PC-3 (cell line): ENCODE measurements at regions not wholly inside any gene's neighbourhood (a gene's known extent, or its start where the extent isn't known, plus 50 kb on each side); places are given as distances from the start of the nearest gene placed in this dataset.
A peak's percentile ranks its signal among the peaks of the same experiment; 100 is the strongest.

Experiments used
- ATAC-seq: fragments of 200-7000 bp; cut with Tn5 transposase; 2 replicates; pipeline ENCODE4 v1.9.1; 2020; ENCODE audit warnings: mild to moderate bottlenecking, moderate library complexity
- BruUV-seq: library from RNA; stranded (reverse); fragments of 400-500 nt; replicated peaks from 2 replicates; lab custom pipeline; 2021; lab: Mats Ljungman, UMichigan
- CTCF ChIA-PET: fragments of 300-600 bp; sonication (Branson Sonifier 250); formaldehyde crosslinking; loops from one replicate; lab custom pipeline; 2022; ENCODE audit warnings: antibody characterized with exemption; lab: Charles Lee
- POLR2A ChIA-PET: fragments of 300-600 bp; sonication (Branson Sonifier 250); formaldehyde crosslinking; loops from one replicate; lab custom pipeline; 2022; ENCODE audit warnings: antibody characterized with exemption; ENCODE audit not compliant: unreplicated experiment; lab: Charles Lee
- DNase-seq: peaks from one replicate; pipeline ENCODE4 v3.0.0-alpha.2; 2015
- H2AFZ ChIP-seq: fragments of 300-600 bp; sonication (generic); 2 replicates; pipeline ENCODE4 v1.6.0; 2016; ENCODE audit warnings: antibody characterized with exemption, low read length
- H3F3A ChIP-seq: fragments of 300-600 bp; sonication (generic); one replicate; pipeline ENCODE4 v1.6.0; 2017; ENCODE audit warnings: antibody characterized with exemption, low read length, control low read depth, mild to moderate bottlenecking; ENCODE audit not compliant: unreplicated experiment
- H3K27ac ChIP-seq: fragments of 300-600 bp; sonication (generic); 2 replicates; pipeline ENCODE4 v1.5.1; 2016; ENCODE audit warnings: mild to moderate bottlenecking, low read length
- H3K27me3 ChIP-seq: fragments of 300-600 bp; sonication (generic); 2 replicates; pipeline ENCODE4 v1.6.1; 2016; ENCODE audit warnings: low read length, mixed read lengths
- H3K36me3 ChIP-seq: fragments of 300-600 bp; sonication (generic); 2 replicates; pipeline ENCODE4 v1.6.1; 2016; ENCODE audit warnings: low read depth, mixed run types, low read length, mixed read lengths
- H3K4me1 ChIP-seq: fragments of 300-600 bp; sonication (generic); 2 replicates; pipeline ENCODE4 v1.5.1; 2016; ENCODE audit warnings: low read length; ENCODE audit not compliant: insufficient read depth
- H3K4me2 ChIP-seq: fragments of 300-600 bp; sonication (generic); 2 replicates; pipeline ENCODE4 v1.6.0; 2016; ENCODE audit warnings: low read length
- H3K4me3 ChIP-seq: fragments of 300-600 bp; sonication (generic); 2 replicates; pipeline ENCODE4 v1.5.1; 2016; ENCODE audit warnings: mild to moderate bottlenecking, low read length, mixed read lengths
- H3K79me2 ChIP-seq: fragments of 300-600 bp; sonication (generic); 2 replicates; pipeline ENCODE4 v1.6.1; 2017; ENCODE audit warnings: low read length, mixed read lengths
- H3K9ac ChIP-seq: fragments of 300-600 bp; sonication (generic); 2 replicates; pipeline ENCODE4 v1.6.0; 2016; ENCODE audit warnings: mild to moderate bottlenecking, low read length
- H3K9me2 ChIP-seq: fragments of 300-600 bp; sonication (generic); replicated peaks from 2 replicates; pipeline ENCODE4 v1.6.1; 2016; ENCODE audit warnings: mixed run types, low read length, mixed read lengths
- H3K9me3 ChIP-seq: fragments of 300-600 bp; sonication (generic); 2 replicates; pipeline ENCODE4 v1.6.1; 2016; ENCODE audit warnings: low read length, mixed read lengths
- H4K20me1 ChIP-seq: fragments of 300-600 bp; sonication (generic); 2 replicates; pipeline ENCODE4 v1.6.1; 2016; ENCODE audit warnings: low read length, mixed read lengths
- CTCF ChIP-seq: fragments of 300-600 bp; sonication (generic); conservative IDR thresholded peaks from 2 replicates; pipeline ENCODE4 v1.5.1; 2017; ENCODE audit warnings: antibody characterized with exemption, low read depth, mild to moderate bottlenecking, low read length
- EZH2 ChIP-seq: fragments of 300-600 bp; sonication (generic); IDR thresholded peaks from one replicate; pipeline ENCODE4 v1.6.1; 2017; ENCODE audit warnings: antibody characterized with exemption, mild to moderate bottlenecking, low read length; ENCODE audit not compliant: unreplicated experiment
- EZH2phosphoT487 ChIP-seq: fragments of 300-600 bp; sonication (generic); IDR thresholded peaks from 2 replicates; pipeline ENCODE4 v1.6.1; 2018; ENCODE audit warnings: mild to moderate bottlenecking, antibody characterized with exemption, low read length, borderline replicate concordance
- intact Hi-C: fragments of 100-400 bp; cut with micrococcal nuclease; formaldehyde crosslinking; loops from 2 replicates; pipeline ENCODE4 v1.9.0; 2023

GRCh38 chr5:124080256-124080655, 568.3 kb downstream of the CSNK1G3 start:
- Histone ChIP-seq H3K9ac (no peak overlapping the region), H3K79me2 (no peaks in the 10 kb centered on the region), H3K4me1 (0 out of 2 replicates have a peak, but pooled peaks cover 3% of the 10 kb centered on the region), H3K4me3 (no peak overlapping the region), H3F3A (no peaks in the 10 kb centered on the region), H3K9me3 (no peaks in the 10 kb centered on the region), H2AFZ (no peak overlapping the region), H3K36me3 (no peaks in the 10 kb centered on the region), H3K9me2 (no peaks in the 10 kb centered on the region), H3K4me2 (no peak overlapping the region), H3K27me3 (no peaks in the 10 kb centered on the region), H4K20me1 (no peaks in the 10 kb centered on the region), H3K27ac (no peak overlapping the region)
- ChIA-PET CTCF (no interaction called here), POLR2A (no interaction called here)
- ATAC-seq (peak; percentile 84), DNase-seq (peak; percentile 51)
- intact Hi-C loops: no loop called here
- TF ChIP-seq EZH2phosphoT487 (no peak), EZH2 (no peak), CTCF (no peak)
- no TSS peak for BruUV-seq

- Histone ChIP-seq H3K4me2 (no peak overlapping the region), H2AFZ (no peak overlapping the region), H4K20me1 (no peaks in the 10 kb centered on the region), H3K36me3 (no peaks in the 10 kb centered on the region), H3K27me3 (no peaks in the 10 kb centered on the region), H3K4me3 (no peak overlapping the region), H3K27ac (no peak overlapping the region), H3K4me1 (0 out of 2 replicates have a peak, but pooled peaks cover 3% of the 10 kb centered on the region), H3K79me2 (no peaks in the 10 kb centered on the region), H3K9me3 (no peaks in the 10 kb centered on the region), H3K9ac (no peak overlapping the region), H3K9me2 (no peaks in the 10 kb centered on the region), H3F3A (no peaks in the 10 kb centered on the region)
- DNase-seq (no peak), ATAC-seq (no peak)
- ChIA-PET POLR2A (no interaction called here), CTCF (no interaction called here)
- intact Hi-C loops: no loop called here
- TF ChIP-seq EZH2phosphoT487: no peak
- TF ChIP-seq EZH2: no peak
- BruUV-seq: no TSS peak
Measured at GRCh38 chr5:124079062-124079461, 567.1 kb downstream of the CSNK1G3 start.

GRCh38 chr5:124074500-124074899, 562.5 kb downstream of the CSNK1G3 start:
- Histone ChIP-seq H4K20me1 (no peaks in the 10 kb centered on the region), H3K4me1 (no peaks in the 10 kb centered on the region), H3K4me3 (no peak overlapping the region), H3K4me2 (no peak overlapping the region), H3K9me3 (no peaks in the 10 kb centered on the region), H3K9me2 (no peaks in the 10 kb centered on the region), H3K79me2 (no peaks in the 10 kb centered on the region), H2AFZ (no peak overlapping the region), H3F3A (no peaks in the 10 kb centered on the region), H3K27ac (no peak overlapping the region), H3K9ac (no peak overlapping the region), H3K36me3 (no peaks in the 10 kb centered on the region), H3K27me3 (no peaks in the 10 kb centered on the region)
- no peak for TF ChIP-seq CTCF
- TF ChIP-seq EZH2phosphoT487: no peak
- no peak for TF ChIP-seq EZH2
- ChIA-PET POLR2A (no interaction called here), CTCF (no interaction called here)
- intact Hi-C loops: no loop called here
- ATAC-seq (no peak), DNase-seq (no peak)
- BruUV-seq: no TSS peak
